H1 (cell line): ENCODE measurements at regions not wholly inside any gene's neighbourhood (a gene's known extent, or its start where the extent isn't known, plus 50 kb on each side); places are given as distances from the start of the nearest gene placed in this dataset.
A peak's percentile ranks its signal among the peaks of the same experiment; 100 is the strongest.

ENCODE experiments used
- ASH2L ChIP-seq: fragments of 200-600, 300-600 bp; sonication (generic); IDR thresholded peaks from one replicate; pipeline ENCODE4 v1.7.1; 2017; ENCODE audit warnings: low read length
- ATF2 ChIP-seq: IDR thresholded peaks from 2 replicates; pipeline ENCODE4 v1.6.1; 2012; ENCODE audit warnings: low read length, inconsistent platforms
- ATF3 ChIP-seq: IDR thresholded peaks from 2 replicates; pipeline ENCODE4 v1.6.1; 2011; ENCODE audit warnings: low read depth, mild to moderate bottlenecking, low read length; ENCODE audit not compliant: insufficient read depth
- CHD2 ChIP-seq: IDR thresholded peaks from 2 replicates; pipeline ENCODE4 v1.6.1; 2012; ENCODE audit warnings: low read length, improper control_type of control experiment
- CTBP2 ChIP-seq: IDR thresholded peaks from 2 replicates; pipeline ENCODE4 v1.7.0; 2011; ENCODE audit warnings: borderline replicate concordance, mild to moderate bottlenecking, moderate library complexity, mixed read lengths, low read length; ENCODE audit not compliant: insufficient read depth, insufficient read length
- CTCF ChIP-seq, 3 experiments: IDR thresholded peaks; 1 replicate in 2 of 3; 2 replicates in 1 of 3; pipeline versions ENCODE4 v1.5.1 to v1.6.1; 2011; ENCODE audit warnings: low read length in 3 of 3, mild to moderate bottlenecking in 3 of 3, inconsistent platforms in 2 of 3, low read depth in 1 of 3, moderate library complexity in 1 of 3; ENCODE audit not compliant: insufficient read depth in 1 of 3; ENCODE audit errors: control extremely low read depth in 1 of 3
- E2F6 ChIP-seq: IDR thresholded peaks from 2 replicates; pipeline ENCODE4 v1.6.1; 2012; ENCODE audit warnings: inconsistent platforms
- GABPA ChIP-seq: IDR thresholded peaks from 2 replicates; pipeline ENCODE4 v1.6.1; 2011; ENCODE audit warnings: mild to moderate bottlenecking, low read length, moderate library complexity, borderline replicate concordance; ENCODE audit not compliant: insufficient read depth
- JUN ChIP-seq: IDR thresholded peaks from 2 replicates; pipeline ENCODE4 v1.6.1; 2011; ENCODE audit warnings: low read depth, mild to moderate bottlenecking, improper control_type of control experiment, low read length
- MAFK ChIP-seq: IDR thresholded peaks from 2 replicates; pipeline ENCODE4 v1.6.1; 2012; ENCODE audit warnings: low read depth, mild to moderate bottlenecking, improper control_type of control experiment, low read length
- PHF8 ChIP-seq: fragments of 200-600 bp; sonication (generic); conservative IDR thresholded peaks from 2 replicates; pipeline ENCODE4 v1.7.1; 2012; ENCODE audit warnings: low read depth, mild to moderate bottlenecking, inconsistent platforms, low read length, moderate library complexity
- RAD21 ChIP-seq, 2 experiments: IDR thresholded peaks in 1 of 2; conservative IDR thresholded peaks in 1 of 2; 2 replicates each; pipeline ENCODE4 v1.6.1; 2011; ENCODE audit warnings: low read depth in 2 of 2, low read length in 2 of 2, improper control_type of control experiment in 1 of 2, inconsistent platforms in 1 of 2, mild to moderate bottlenecking in 1 of 2, moderate library complexity in 1 of 2
- RXRA ChIP-seq: IDR thresholded peaks from 2 replicates; pipeline ENCODE4 v1.6.1; 2011; ENCODE audit warnings: low read depth, mild to moderate bottlenecking, low read length, moderate library complexity; ENCODE audit not compliant: insufficient read depth
- SP2 ChIP-seq: IDR thresholded peaks from 2 replicates; pipeline ENCODE4 v1.6.1; 2012; ENCODE audit warnings: mild to moderate bottlenecking, low read length, inconsistent platforms

GRCh38 chr5:176739461-176740051, 70.8 kb upstream of the UNC5A start (continued):
- TF ChIP-seq RAD21 (IDR thresholded peaks at IDR 0.05 in 1 of 2, conservative IDR thresholded peaks at IDR 0.05 in 1 of 2; ENCODE audit: low read depth in 2 of 2, low read length in 2 of 2) (no peak), ATF2 (no peak), JUN (no peak), CTCF (IDR thresholded peaks at IDR 0.05; ENCODE audit: control extremely low read depth in 1 of 3, insufficient read depth in 1 of 3, low read depth in 1 of 3, low read length in 3 of 3) (no peak), GABPA (peak; percentile 57; the same call in 1 of the 2 replicates), E2F6 (peak; percentile 99), ATF3 (no peak), SP2 (no peak), PHF8 (no peak), CHD2 (0 out of 2 replicates have a peak, but pooled peaks have one; percentile 50), CTBP2 (no peak), RXRA (no peak), MAFK (no peak), ASH2L (peak; percentile 66)
